Right renal cortex interstitium (tissue), 3 donors: ENCODE measurements at regions not wholly inside any gene's neighbourhood (a gene's known extent, or its start where the extent isn't known, plus 50 kb on each side); places are given as distances from the start of the nearest gene placed in this dataset.

ENCODE experiments used
- DNase-seq, 3 donors: peaks; one replicate each; pipeline ENCODE4 v3.0.0-alpha.2; 2013; ENCODE audit warnings: low read depth in 3 of 3, low spot score in 2 of 3

- DNase-seq: no peak
These were observed 137.9 kb downstream of the SLC4A3 start for GRCh38 chr2:219765231-219765911.

GRCh38 chr2:219766658-219767057, 139.2 kb downstream of the SLC4A3 start:
- DNase-seq: no peak

GRCh38 chr2:219769090-219769910, 141.9 kb downstream of the SLC4A3 start:
- no peak for DNase-seq

- no peak for DNase-seq
These were observed 144.7 kb downstream of the SLC4A3 start for GRCh38 chr2:219772103-219772635.

GRCh38 chr2:219772697-219773096, 145.3 kb downstream of the SLC4A3 start:
- no peak for DNase-seq

GRCh38 chr2:219775506-219775905, 148.1 kb downstream of the SLC4A3 start:
- DNase-seq: no peak

GRCh38 chr2:219777388-219777787, 150.0 kb downstream of the SLC4A3 start:
- DNase-seq: no peak

GRCh38 chr2:219778189-219778588, 150.8 kb downstream of the SLC4A3 start:
- no peak for DNase-seq

- no peak for DNase-seq
These were observed 155.4 kb downstream of the SLC4A3 start for GRCh38 chr2:219782737-219783348.

- DNase-seq: no peak
These were observed 156.0 kb downstream of the SLC4A3 start for GRCh38 chr2:219783359-219783975.

- no peak for DNase-seq
These were observed 156.7 kb downstream of the SLC4A3 start for GRCh38 chr2:219784178-219784577.

GRCh38 chr2:219789476-219789875, 162.0 kb downstream of the SLC4A3 start:
- peak in 1 of 3 donors; percentile 48 for DNase-seq

- DNase-seq: no peak
These were observed 165.0 kb downstream of the SLC4A3 start for GRCh38 chr2:219792446-219792845.

GRCh38 chr2:219798430-219798829, 171.0 kb downstream of the SLC4A3 start:
- DNase-seq: no peak

- no peak for DNase-seq
These were observed 175.9 kb downstream of the SLC4A3 start for GRCh38 chr2:219803294-219803693.

GRCh38 chr2:219810895-219811294, 183.5 kb downstream of the SLC4A3 start:
- DNase-seq: no peak

- DNase-seq: no peak
These were observed 185.2 kb downstream of the SLC4A3 start for GRCh38 chr2:219812672-219813071.

GRCh38 chr2:219820767-219821166, 193.3 kb downstream of the SLC4A3 start:
- no peak for DNase-seq

GRCh38 chr2:219823574-219823973, 196.1 kb downstream of the SLC4A3 start:
- DNase-seq: no peak

GRCh38 chr2:219824996-219825395, 197.6 kb downstream of the SLC4A3 start:
- no peak for DNase-seq

- no peak for DNase-seq
These were observed 200.7 kb downstream of the SLC4A3 start for GRCh38 chr2:219828127-219828526.
